HG03097 (cell line): ENCODE measurements at regions not wholly inside any gene's neighbourhood (a gene's known extent, or its start where the extent isn't known, plus 50 kb on each side); places are given as distances from the start of the nearest gene placed in this dataset.

Source experiments
- ATAC-seq: cut with Tn5 transposase; IDR thresholded peaks from one replicate; pipeline ENCODE4 v1.9.1; 2021; ENCODE audit not compliant: unreplicated experiment, low FRiP score

DNA sequence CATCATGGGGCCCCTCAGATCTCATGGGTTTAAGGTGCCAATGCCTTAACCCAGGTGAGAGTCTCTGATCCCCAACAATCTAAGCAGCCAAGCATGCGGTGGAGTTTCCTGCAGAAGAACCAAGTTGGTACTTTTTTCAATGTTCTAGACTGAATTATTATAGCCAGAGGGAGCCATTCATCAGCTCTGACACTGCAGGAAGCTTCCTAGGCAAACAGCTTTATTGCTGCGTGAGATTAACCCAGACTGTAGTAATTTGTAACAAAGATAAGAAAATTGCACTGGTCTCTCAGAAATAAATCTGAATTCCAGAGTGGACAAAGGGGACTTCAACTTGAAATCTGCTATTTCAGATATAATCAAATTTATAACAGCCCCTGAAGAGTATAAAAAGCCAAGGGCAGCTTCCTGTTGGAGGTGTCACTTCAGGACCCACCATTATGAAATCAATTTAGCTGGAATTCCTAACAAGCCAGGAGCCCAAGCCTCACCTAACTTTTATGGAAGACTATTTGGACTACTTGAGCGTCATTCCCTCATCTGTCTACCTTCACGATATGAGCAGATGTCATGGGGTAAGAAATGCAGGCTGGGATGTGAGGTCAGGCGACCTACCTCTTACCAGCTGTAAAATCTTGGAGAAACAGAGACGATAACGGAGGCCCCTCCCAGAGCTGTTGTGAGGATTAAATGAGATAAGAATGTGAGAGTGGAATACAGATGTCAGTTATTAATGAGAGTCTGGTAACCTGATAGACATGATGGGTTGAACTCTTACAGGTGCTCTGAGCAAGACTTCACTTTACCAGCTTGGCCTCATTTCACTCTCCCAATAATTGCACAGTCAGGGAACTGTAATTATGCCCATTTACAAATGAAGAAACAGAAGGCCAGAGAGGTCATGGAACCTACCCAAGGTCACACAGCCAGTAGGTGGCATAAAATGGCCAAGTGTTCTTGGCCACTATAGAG, 135.1 kb downstream of the RRAGC start:
- no peak for ATAC-seq

DNA sequence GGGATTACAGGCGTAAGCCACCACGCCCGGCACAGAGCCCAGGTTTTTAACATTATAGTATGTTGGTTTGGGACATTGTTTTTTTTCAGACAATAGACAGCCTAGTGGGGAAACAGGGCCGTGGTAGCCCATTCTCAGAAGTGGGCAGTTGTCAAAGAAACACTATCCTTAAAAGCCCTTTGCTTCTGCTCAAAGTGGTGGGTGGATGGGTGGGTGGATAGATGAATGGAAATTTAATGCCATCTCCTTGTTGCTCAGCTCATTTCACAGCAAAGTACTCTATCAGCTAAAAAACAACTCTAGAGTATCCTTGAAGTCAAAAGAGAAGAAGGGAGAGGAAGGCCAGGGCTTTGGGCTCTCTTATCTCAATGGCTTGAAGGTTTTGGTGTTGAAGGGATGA, 137.8 kb downstream of the RRAGC start:
- no peak for ATAC-seq

DNA sequence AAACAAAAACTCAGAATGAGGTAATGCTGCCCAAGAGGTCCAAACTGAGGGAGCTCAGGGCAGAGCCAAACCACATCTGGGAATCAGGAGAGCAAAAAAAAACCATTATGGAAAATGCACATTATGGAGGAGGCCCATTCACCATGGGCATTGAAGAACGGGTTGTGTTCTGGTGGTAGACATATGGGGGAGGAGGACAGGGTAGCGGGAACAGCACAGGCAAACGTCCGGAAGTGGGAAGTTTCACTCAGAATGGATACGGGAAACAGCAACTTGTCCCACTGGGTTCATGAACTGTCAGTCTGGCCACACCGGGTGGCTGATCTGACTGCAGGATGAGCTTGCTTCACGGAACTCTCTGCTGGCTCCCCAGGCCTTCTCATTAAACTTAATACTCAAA, 139.7 kb downstream of the RRAGC start:
- no peak for ATAC-seq

DNA sequence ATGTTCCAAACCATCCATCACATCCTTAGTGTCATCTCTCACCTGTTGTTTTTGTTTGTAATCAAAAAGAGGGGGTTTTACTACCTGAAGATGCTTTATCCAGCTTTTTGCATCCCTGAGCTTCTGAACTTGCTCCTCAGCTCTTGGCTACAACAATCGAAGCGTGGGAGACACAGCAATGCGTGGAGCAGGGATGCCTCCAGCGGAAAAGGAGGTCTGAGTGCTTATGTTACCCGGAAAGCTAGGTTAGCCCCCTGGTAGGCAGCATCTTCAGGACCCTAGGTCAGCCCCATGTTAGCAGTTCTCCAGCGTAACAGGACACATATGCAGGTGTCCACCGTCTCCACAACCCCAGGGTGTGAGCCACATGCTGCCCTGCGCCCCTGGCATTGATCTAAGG, 141.5 kb downstream of the RRAGC start:
- ATAC-seq: no peak

DNA sequence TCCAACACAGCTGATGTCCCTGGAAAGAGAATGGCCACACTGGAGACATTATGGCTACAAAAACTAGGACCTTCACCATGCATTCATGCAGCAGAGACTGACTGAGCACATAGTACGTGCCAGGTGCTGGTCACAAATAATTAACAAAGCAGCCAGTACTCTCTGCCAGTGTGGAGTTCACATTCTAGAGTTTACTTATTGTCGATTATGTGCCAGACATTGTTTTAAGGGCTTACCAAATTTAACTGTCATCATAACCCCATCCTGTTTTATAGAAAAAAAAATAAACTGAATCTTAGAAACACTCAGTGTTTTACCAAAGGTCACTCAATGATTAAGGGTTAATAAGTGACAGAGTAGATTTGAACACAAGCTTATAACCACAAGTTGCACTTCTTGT, 143.3 kb downstream of the RRAGC start:
- ATAC-seq: no peak

DNA sequence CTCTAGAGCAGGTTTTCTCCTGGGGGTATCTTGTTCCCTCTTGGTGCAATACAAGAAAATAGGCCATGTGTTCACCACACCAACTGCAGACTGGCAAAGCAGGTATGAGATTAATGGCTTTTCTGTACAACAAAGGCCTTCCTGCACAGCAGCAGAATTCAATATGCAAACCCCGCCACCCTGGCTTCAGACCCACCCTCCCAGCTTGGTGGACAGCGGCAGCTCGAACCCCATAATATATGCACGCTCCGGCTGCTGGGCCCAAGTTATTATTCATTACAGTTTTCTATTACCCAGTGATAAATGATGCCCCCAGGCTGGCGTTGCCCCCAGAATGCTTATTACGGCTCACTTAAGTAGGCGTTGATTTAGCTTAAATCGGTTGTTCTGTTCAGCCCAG, 144.2 kb downstream of the RRAGC start:
- ATAC-seq: no peak

DNA sequence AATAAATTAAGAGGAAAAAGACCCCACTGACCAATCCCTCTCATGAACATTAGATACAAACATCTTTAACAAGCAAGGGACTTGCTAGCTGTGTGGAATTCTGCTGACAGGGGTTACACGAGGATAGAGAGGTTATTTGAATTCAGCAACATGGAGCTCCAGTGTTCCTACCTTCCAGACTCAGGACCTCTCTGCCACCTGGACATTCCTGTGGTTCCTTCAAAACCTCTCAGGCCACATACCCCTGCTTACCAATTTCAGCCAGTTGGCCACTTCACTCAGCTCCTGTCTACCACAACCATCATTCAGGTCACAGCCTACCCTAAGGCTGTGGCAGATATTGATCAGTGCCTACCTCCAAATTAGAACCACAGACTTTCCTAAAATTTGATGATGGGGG, 147.5 kb downstream of the RRAGC start:
- no peak for ATAC-seq

DNA sequence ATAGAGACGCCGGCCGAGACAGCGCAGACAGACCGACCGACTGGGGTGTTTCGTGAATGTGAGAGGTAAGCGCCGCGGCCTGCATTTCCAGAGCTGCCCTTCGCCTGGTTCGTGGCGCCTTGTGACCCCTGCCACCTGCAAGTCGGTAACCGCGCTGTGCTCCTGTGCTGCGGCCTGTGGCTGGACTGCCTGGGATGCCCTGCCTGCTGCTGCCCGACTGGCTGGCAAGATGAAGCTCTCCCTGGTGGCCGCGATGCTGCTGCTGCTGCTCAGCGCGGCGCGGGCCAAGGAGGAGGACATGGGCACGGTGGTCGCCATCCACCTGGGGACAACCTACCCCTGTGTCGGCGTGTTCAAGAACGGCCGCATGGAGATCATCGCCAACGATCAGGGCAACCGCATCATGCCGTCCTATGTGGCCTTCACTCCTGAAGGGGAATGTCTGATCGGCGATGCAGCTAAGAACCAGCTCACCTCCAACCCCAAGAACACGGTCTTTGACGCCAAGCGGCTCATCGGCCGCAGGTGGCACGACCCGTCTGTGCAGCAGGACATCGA, 150.8 kb downstream of the RRAGC start:
- no peak for ATAC-seq

DNA sequence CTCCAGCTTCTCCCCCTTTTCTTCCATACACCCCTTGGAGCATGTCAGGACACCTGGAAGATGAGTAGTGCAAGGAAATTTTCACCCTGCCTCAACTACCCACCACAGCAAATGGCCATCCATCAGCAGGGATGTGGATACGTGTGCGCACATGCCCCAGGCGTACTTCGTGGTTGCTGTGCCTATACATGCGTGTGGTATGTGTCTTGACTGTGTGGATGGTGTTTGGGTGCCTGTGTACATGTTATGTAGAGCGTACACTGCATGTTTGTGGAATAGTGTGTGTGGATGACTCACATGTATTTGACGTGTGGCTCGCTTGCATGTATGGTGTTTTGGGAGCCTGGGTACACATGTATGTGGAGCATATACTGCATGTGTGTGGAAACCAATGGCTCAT, 158.5 kb downstream of the RRAGC start:
- ATAC-seq: no peak

DNA sequence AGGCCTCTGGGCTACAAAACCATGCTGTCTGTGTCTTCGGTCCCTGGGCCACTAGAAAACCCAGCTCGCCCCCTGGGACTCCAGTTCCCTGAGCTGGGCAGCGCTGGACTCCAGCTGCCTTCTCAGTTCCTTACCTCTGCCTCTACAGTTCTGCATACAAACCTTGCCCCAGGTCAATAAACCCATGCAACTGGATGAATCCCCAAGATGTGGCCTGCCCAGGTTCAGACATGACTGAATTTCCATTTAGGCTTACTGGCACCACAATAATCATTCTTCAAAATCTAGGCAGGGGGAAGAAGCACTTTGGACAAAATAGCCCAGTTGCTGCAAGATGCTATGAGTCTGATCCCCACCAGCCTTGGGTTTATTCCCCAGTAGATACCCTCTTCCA, 159.5 kb downstream of the RRAGC start:
- ATAC-seq: no peak

DNA sequence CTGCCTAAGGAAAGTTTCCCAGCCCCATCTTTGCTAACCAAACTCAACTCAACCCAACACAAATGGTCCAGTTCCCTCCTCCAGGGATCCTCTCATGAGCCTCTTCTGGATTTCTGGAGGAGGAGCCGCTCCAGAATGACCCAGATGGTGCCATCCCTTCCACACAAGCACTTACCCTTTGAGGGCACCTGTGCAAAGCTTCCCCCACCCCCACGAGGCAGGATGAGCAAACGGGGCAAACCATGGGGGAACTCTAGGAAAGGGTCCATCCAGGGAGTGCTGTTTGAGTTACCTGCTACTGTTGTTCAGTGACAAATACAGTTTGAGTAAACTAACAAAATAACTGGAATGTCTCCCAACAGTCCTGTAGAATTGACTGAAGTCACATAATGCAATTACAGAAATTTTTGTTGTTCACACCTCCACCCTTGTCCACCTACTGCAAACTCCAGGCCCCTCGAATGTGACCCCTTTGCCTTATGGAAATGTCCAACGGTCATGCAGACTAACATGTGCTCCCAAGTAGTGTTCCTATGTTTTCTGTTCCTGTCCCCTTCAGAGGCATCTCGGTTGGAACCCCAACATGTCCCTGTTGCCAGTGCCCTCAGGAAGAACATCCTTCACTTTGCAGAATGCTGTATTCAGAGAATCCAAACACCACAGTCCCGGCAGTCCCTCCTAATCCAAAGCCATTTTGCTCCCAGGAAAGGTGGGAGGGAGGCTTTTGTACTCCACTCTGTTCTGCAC, 160.1 kb downstream of the RRAGC start:
- ATAC-seq: no peak

DNA sequence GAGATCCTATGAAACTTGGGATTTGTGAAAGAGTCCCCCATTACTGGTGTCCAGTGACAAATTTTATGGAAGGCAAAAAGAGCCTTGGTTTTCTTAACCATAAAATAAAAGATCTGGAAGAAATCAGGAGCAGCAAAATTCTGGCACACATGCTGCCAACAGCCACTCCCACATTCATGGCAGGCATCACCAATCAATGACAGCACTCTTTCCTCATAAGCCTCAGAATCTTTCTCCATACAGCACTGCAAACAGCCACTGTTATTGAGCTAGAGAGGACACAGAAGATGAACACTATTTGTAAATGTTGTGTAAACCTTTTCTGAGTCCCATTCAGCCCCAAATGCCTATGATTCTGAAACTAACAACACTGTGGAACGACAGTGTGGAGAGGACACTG, 162.2 kb downstream of the RRAGC start:
- ATAC-seq: no peak

DNA sequence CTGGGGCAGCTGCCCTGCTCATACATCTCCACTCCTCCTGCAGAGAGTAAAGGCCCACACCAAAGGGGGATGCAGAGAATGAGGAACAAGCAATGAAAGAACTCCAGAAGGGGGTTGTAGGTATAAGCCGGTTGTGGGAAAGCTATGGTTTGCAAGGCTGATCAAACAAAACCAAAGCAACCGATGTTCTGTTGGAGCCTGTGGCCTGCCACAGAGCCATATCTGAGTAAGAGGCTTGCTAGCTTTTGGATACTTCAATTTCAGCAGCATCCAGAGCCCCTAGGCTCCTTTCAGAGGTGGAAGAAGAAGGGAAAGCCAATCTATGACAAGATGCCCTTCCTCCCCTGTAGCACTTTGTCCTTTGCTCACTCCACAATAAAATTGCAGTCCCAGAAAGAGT, 163.2 kb downstream of the RRAGC start:
- ATAC-seq: no peak

DNA sequence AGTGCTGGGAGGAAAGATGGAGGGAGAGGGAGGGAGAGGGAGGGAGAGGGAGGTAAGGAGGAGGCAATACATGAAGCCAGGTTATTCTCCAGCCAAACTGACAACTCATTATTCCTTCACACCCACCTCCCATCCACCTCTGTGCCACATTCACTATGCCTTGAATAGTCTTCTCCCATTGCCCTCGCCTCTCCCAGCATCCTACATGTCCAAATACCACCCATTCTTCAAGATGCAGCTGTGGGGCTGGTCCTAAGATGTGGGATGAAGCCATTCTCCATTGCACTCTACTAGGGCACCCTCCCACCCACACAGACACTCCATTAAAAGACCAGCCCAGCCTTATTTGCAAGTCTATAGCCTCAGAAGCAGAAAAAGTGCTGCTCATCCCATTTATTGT, 165.8 kb downstream of the RRAGC start:
- no peak for ATAC-seq

DNA sequence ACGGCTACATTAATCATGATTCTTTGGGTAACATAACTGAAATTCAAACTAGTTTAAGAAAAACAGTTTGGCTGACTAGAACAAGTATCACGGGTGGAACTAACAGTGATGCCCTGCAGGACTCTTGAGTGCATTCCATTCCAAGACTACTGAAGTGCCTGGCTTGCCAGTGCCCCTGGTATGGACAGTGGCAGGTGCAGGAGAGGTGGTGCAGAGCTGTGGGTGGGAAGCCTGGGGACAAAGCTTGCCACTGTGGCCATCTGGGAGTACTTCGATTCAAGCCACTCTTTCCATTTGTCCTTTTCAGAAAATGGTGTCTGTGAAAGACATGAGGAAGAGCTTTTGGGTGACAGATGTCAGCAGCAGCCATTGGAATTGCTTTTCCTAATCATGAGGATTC, 166.5 kb downstream of the RRAGC start:
- ATAC-seq: no peak

DNA sequence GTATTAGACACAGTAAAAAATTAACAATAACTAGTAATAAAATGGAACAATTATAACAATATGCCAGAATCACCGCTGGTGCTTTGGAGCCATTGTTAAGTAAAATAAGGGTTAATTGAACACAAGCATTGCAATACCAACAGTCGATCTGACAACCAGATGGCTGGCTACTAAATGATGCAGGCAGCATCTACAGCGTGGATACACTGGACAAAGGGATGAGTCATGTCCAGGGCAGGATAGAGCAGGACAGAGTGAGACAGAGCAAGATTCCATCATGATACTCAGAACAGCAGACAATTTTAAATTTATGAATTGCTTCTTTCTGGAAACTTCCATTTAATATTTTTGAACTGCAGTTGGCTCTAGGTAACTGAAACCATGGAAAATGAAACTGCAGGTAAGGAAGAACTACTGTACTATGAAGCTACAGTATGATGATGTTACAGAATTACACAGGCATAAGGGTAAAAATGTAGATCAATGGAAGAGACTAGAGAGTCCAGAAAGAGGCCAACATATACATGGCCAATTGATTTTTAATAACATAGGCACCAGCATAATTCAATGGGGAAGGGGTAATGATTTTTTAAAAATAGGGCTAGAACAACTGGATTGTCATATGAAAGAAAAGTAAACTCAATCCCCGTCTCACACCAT, 168.7 kb downstream of the RRAGC start:
- ATAC-seq: no peak

DNA sequence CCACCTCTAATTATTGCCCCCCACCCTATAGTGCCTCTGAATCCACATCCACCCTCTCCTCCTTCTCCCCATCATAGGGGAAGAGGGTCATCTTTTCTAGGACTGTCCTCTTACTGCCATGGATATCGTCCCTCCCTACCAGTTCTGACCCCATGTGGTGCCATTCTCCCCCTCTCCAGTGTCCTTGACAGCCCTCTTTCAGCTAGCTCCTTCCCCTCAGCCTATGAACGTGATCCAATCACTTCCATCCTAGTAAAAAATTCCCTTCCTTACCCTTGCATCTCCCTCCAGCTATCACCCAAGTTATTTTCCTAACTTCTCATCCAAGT, 172.7 kb downstream of the RRAGC start:
- no peak for ATAC-seq

DNA sequence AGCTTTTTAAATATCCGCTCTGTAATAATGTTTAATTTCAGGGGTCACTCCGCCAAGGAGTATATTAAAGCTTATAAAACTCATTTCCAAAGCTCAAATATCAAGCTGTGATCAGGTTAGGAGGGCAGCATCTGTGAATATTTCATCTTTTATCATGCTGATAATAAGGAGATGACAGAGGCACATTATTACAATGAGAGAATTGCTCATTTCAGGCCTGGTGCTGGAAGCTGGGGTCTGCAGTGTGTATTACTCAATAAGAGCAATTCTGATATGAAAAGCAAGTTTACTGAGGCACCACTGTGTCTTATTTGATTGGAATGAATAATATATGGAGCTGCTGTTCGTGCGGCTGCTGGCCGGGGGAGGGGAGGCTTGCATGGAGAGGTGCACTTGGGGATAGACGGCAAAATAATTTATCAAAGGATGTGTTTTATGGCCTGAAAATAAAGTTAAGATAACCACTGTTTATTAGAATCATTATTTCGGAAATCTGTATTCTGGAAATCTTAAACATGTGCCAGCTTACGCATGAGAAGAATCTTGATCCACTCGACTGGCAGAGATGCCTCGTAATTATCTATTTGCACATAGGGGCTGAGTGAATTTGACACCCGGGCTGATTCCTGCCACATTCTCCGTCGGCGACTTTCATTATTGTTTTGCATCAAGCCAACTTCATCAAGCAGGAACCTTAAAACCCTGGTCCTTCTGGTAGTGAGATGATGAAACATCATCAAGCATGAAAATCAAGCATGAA, 173.2 kb downstream of the RRAGC start:
- no peak for ATAC-seq

DNA sequence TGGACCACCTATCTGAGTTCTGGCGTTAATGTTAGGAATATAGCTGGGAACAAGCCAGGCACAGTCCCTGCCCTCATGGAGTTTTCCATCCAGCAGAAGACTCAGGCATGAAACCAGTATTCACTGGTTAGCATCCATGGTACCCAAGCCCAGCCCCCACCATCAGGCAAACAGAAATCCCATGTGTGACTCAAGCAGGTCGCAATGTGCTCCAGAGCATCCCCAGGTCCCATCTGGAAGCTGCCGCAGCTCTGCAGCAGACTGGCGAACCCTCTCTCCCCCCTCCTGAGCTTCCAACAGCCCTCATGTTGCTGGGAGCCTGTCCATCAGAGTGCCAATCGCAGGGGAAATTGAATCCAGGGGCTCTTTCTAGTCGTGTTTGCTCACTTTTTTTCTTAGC, 174.2 kb downstream of the RRAGC start:
- ATAC-seq: no peak

DNA sequence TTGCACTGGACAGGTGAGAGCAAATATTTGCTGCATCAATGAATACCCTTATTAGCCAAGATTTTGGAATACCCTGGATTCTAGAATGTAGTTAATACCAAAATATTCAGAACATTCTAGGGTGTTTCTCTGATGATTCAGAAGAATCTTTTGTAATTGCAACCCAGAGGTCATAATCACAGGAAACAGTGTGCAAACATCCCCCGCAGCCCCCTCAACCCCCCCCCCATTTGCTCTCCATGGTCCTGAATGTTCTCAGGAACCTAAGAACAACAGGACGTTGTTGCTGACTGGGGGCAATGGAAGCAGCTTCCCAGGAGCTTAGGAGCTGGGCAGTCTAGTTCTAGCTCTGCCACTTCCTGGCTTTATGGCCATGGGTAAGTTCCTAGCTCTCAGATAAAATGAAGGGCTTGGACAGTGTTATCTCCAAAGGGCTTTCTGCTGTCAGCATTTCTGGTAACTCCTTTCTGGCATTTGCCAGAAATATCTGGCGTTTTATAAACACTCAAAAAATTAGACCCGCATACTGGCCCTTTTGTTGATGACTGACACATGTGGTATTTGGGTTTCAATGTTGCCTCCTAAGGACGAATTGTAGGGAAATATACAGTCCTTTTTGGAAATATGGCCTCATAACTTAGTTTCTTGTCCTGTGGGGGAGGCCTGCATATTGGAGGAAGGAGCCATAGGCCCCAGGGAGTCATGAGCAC, 178.6 kb downstream of the RRAGC start:
- no peak for ATAC-seq
